Right ventricle myocardium inferior (tissue), 1 donor: ENCODE measurements at regions not wholly inside any gene's neighbourhood (a gene's known extent, or its start where the extent isn't known, plus 50 kb on each side); places are given as distances from the start of the nearest gene placed in this dataset.
"Not testable (repeated sequence)": the region's sequence is repeated elsewhere in the genome, so short reads cannot be mapped to it uniquely, and the experiment has no call there.

Experiments used
- ATAC-seq: fragments of 200-7000 bp; cut with Tn5 transposase; one replicate; pipeline ENCODE4 v1.9.1; 2020; ENCODE audit warnings: mild to moderate bottlenecking, moderate library complexity
- DNase-seq: peaks from one replicate; pipeline ENCODE4 v3.0.0; 2021; ENCODE audit errors: missing footprints
- intact Hi-C: fragments of 100-400 bp; cut with DNase I; formaldehyde crosslinking; loops from one replicate; pipeline ENCODE4 v1.11.0; 2022
- donor health status: DM: no; HTN: yes; CAD: no; lungs with severe emphysema.

- intact Hi-C loops = no loop called here
- DNase-seq (no peak), ATAC-seq (no peak)
These were observed 393.6 kb upstream of the IZUMO3 start for GRCh38 chr9:24939109-24939850.

DNA sequence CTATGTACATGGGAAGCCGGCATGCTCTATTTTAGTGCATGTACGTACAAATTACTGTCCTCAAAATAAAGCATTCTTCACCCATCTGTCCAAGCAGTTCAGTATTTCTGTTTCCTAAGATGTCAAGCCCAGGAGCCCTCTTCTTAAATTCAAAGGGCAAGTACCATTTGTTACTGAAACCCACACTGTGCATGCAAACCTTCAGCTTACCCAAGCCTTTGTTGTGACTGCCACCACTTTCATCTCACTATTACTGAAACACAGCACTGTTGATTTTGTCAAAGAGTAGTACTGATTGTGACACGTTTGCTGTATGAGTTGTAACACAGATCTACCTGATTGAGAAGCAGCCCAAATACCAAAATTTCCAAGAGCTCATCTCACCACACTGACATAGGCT is 390.4 kb upstream of the IZUMO3 start:
- no peak for ATAC-seq
- intact Hi-C loops = no loop called here
- no peak for DNase-seq

DNA sequence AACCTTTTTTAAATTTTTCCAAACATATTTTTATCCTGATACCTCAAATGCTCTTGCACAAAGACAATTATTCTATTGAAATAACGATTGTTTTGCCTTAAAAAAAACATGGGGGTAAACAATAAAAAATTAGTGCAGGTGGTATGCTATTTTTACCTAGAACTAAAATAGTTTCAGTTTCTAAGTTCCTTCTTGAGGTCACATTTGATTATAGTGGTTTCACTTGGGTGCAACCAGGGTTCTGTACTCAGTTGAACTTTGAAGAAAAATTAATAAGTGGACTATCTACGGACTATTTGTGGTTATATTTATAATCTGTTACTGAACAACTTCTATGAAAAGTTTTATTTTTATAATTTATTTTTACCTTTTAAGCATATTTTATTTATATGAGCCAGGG is 387.1 kb upstream of the IZUMO3 start:
- intact Hi-C loops = no loop called here
- no peak for ATAC-seq
- DNase-seq = no peak

DNA sequence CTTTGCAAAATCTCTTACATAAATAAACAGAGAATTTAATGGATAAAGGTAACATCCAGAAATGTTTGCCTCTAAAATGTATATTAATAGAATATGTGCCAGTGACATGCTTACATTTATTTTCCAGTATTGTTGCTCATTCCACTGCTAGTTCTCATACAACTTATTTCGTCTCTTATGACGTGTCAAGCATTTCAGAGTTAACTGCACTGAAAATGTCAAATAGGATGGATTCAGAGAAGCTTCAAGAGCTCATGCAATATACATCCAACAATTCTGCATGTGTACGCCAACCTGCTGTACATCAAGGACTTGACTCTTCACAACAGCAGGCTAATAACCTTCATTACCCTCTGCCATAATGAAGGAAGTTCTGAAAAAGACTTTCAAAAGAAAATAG is 386.2 kb upstream of the IZUMO3 start:
- DNase-seq = no peak
- no peak for ATAC-seq
- intact Hi-C loops = no loop called here

DNA sequence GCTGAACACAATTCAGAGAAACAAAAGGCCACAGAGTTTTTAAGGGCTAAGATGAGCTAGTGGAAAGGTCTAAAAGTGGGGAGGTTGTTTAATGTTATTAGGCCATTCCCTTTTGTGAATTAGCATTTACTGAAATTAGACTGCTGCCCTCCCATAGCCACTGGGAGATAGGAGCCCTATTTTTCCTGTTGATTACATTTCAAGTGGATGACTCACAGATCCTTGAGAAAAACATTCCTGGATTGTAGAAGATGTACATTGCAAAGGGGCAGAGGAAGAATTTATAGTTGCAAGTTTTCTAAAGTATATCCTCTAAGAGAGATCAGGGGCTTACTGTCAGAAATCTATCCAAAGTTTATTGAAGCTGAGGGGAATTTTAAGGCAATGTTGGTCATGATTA is 367.1 kb upstream of the IZUMO3 start:
- ATAC-seq (no peak), DNase-seq (no peak)
- intact Hi-C loops = no loop called here

DNA sequence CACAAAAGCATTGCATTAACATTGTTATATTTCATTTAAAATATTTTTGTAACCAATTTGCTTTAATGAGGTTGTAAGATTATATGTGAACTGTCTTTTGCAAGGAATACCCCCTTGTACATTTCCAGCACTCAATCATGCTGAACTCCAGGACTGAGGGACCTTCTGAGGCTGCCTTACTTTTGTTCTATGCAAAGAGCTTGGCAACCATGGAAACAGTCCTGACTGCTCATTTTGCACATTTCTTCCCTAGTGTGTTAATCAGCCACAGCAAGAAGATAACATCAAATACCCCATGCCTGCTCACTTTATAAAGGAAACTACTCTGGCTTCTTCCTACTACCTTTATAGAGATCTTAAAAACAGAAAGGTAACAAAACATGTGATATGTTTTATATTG is 355.6 kb upstream of the IZUMO3 start:
- ATAC-seq (no peak), DNase-seq (no peak)
- intact Hi-C loops = no loop called here

- intact Hi-C loops = no loop called here
- no peak for DNase-seq
- ATAC-seq = no peak
These were observed 354.5 kb upstream of the IZUMO3 start for GRCh38 chr9:24900179-24900578.

DNA sequence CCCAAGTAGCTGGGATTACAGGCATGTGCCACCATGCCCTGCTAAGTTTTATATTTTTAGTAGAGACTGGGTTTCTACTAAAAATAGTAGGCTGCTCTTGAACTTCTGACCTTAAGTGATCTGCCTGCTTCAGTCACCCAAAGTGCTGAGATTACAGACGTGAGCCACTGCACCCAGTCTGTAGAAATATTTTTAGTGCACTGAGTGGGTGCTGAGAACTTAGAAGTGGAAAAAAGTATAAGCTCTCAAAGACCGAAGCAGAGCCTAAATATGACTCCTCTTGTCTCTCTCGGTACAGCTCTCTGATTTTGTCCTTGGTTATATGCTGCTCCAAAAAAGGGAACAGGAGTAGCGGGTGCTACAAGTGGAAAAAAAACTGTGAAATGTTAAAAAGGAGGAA is 353.8 kb upstream of the IZUMO3 start:
- ATAC-seq (no peak), DNase-seq (no peak)
- intact Hi-C loops = no loop called here

DNA sequence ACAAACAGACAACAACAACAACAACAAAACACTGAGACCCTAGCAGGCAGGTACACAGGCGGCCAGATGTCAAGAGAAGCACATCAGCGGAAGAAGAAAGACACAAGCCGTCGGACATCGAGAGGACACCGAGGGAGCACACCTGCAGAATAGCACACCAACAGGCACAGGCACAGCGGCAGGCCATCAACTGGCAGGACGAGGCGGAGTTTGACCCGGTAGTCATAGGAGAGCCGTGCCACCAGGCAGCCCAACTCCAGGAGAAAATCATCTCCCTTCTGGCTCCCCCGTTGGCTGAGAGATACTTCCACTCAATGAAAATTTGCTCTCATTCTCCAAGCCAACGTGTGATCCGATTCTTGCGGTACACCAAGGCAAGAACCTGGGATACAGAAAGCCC is 352.1 kb upstream of the IZUMO3 start:
- ATAC-seq = no peak
- no peak for DNase-seq
- intact Hi-C loops = no loop called here

- DNase-seq (no peak), ATAC-seq (no peak)
- intact Hi-C loops = no loop called here
These were observed 335.7 kb upstream of the IZUMO3 start for GRCh38 chr9:24881361-24881760.

DNA sequence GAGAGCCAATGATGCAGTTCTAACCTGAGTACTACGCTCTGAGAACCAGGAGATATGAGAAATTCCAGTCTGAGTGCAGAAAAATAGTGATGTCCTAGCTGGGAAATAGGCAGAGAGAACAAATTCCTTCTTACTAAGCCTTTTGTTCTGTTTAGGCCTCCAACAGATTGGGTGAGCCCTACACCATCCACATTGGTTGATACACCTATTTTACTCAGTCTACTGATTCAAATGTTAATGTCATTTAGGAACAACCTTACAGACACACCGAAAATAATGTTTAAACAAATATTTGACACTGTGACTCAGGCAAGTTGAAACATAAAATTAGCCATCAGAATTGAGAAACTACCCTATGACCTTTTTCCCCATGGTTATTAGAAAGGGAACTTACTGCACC is 333.9 kb upstream of the IZUMO3 start:
- intact Hi-C loops = no loop called here
- no peak for ATAC-seq
- DNase-seq = no peak

GRCh38 chr9:24856601-24857000 is 310.9 kb upstream of the IZUMO3 start:
- intact Hi-C loops, DNase-seq, ATAC-seq: not testable (repeated sequence)

DNA sequence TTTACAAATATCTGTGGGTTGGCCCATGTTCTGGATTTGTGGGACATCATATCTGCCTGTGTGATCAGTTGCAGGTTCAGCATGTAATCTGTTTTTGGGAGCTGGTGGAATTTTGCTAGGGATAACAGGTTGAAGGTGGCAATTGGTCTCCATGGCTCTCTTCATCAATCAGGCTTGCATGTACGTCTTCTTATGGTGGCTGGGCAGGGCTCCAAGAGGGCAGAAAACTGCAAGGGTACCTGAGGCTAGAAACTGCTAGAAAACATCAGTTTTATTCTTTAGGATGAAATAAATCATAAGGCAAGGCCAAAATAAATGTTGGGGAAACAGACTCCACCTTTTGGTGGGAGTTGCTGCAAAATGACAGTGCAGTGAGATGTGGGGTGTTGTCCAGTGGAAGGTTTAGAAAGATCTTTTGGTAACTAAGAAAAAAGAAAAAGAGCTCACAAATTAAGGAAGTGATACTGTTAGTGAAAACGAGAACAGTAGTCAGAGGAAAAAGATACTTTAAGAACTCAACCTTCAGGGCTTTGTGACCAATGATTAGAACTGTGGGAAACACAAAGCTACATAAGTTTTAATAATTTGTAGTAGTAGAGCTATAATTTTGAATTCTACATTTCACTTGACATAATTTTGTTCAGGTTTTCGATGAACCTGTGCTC is 300.7 kb upstream of the IZUMO3 start:
- intact Hi-C loops = no loop called here
- no peak for ATAC-seq
- DNase-seq = no peak

DNA sequence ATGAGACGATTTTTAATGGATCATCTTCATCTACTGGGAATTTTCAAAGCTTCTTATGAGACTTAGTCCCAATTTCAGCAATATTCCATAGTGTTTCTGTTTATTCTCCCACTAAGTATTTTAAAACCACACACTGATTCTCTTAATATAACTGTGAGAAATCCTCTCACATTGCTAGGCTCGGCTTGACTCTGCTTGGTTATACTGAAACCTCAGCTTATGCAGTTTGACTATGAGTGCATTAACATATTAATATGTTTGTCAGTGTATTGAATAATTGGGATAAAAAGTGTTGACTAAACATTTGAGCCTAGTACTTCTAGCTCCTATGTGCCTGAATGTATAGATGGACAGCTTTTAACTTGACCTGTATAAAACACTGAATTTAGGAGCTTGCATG is 298.5 kb upstream of the IZUMO3 start:
- ATAC-seq (no peak), DNase-seq (no peak)

DNA sequence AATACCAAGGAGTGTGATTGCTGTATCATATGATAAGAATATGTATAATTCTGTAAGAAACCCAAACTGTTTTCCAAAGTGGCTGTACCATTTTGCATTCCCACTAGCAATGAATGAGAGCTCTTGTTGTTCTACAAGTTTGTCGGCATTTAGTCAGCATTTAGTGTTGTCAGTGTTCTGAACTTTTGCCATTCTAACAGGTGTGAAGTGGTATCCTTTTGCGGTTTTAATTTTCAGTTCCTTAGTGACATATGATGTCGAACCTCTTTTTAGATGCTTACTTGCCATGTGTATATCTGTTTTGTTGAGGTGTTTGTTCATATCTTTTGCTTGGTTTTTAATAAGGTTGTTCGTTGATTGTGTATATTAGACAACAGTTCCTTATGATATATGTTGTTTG is 296.3 kb upstream of the IZUMO3 start:
- DNase-seq (no peak), ATAC-seq (no peak)
- intact Hi-C loops = no loop called here

More for the DNA sequence above, 298.5 kb upstream of the IZUMO3 start:
- intact Hi-C loops = no loop called here

GRCh38 chr9:24832307-24832706 is 286.6 kb upstream of the IZUMO3 start:
- intact Hi-C loops = no loop called here
- DNase-seq (no peak), ATAC-seq (no peak)

- no peak for DNase-seq
- ATAC-seq = no peak
- intact Hi-C loops = no loop called here
These were observed 283.0 kb upstream of the IZUMO3 start for GRCh38 chr9:24828687-24829086.

DNA sequence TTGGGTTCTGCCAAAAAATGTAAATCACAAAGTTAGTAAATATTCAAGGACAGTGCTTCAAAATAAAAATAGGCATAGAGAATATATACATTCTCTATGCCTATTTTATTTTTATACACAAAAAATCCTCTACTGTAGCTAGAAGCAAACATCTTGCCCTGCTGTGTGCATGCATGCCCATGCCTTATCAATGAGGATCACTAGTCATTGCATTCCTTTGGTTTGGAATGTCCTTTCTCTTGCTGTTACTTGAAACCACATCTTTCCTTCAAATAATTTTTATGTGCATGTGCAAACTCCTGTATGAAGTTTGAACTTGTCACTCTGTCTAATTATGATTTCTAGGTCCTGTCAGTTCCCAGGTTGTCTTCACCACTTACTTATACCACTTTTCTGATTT is 278.9 kb upstream of the IZUMO3 start:
- ATAC-seq = no peak
- DNase-seq = no peak
- intact Hi-C loops = no loop called here

DNA sequence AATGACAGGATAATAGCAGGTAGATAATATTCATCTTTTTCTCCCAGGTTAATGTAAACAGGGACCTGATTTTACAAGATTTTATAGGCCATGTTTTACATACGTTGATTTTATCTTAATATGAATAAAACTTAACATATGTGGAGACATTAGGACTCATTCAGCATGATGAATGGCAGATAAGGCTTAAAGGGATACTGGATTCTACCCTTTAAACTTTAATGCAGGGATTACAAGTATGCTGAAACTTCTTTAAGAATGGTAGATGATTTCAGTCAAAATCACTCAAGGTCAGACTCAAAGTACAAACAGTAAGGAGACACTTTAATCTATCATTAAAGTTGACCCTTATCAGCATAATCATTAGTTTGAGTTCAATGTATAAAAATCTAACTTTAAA is 274.5 kb upstream of the IZUMO3 start:
- ATAC-seq (no peak), DNase-seq (no peak)
- intact Hi-C loops = no loop called here

- ATAC-seq = no peak
- DNase-seq = no peak
- intact Hi-C loops = no loop called here
These were observed 272.1 kb upstream of the IZUMO3 start for GRCh38 chr9:24817756-24818155.

GRCh38 chr9:24816006-24816405 is 270.3 kb upstream of the IZUMO3 start:
- ATAC-seq = no peak
- DNase-seq = no peak
- intact Hi-C loops = no loop called here
